ENCODE measurements at regions not wholly inside any gene's neighbourhood (a gene's known extent, or its start where the extent isn't known, plus 50 kb on each side); places are given as distances from the start of the nearest gene placed in this dataset.

DNA sequence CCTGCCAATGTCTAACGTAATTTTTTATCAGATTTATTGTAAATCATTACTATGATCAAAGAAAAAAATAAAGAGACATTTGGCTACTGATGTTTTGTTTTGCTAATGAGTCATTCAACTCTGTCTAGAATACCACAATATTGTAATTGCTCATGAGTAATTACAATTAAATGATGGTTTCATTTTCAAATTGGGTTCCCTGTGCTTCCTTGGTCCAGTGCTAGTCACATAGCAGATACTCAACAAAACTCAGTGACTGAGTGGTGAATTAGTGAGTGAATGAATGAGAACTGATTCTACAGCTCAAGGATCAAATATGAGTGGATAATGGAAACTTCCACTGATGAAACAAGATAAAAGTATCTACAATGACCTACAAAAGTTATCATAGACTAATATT is 304.7 kb downstream of the POU4F1 start (continued):
- no peak for TF ChIP-seq ZNF462 (CRISPR knock-in tag; IDR thresholded peaks at IDR 0.05)
- no peak for TF ChIP-seq STAT1 (IDR thresholded peaks at IDR 0.05; ENCODE audit: unreplicated experiment)
- TF ChIP-seq ETS1 (IDR thresholded peaks at IDR 0.05), result no peak
- TF ChIP-seq REST (IDR thresholded peaks at IDR 0.05; ENCODE audit: unreplicated experiment), result no peak
- TF ChIP-seq JUNB (IDR thresholded peaks at IDR 0.05; ENCODE audit: unreplicated experiment), result no peak

All from GM23338 (cell line).